Skeletal muscle tissue (tissue), 3 donors: ENCODE measurements at regions not wholly inside any gene's neighbourhood (a gene's known extent, or its start where the extent isn't known, plus 50 kb on each side); places are given as distances from the start of the nearest gene placed in this dataset.
A peak's percentile ranks its signal among the peaks of the same experiment; 100 is the strongest.

ENCODE experiments used
- H3K27ac ChIP-seq: one replicate; pipeline ENCODE4 v1.7.0; 2013; ENCODE audit warnings: mild to moderate bottlenecking, low read depth, low read length, inconsistent platforms
- H3K27me3 ChIP-seq, 3 donors: one replicate each; pipeline ENCODE4 v1.7.0; 2013; ENCODE audit warnings: low read length in 3 of 3; ENCODE audit not compliant: control insufficient read depth in 3 of 3, insufficient read depth in 3 of 3
- H3K36me3 ChIP-seq, 3 donors: one replicate each; pipeline ENCODE4 v1.7.0; 2013; ENCODE audit warnings: low read length in 3 of 3; ENCODE audit not compliant: control insufficient read depth in 3 of 3, insufficient read depth in 3 of 3
- H3K4me1 ChIP-seq, 3 donors: one replicate each; pipeline ENCODE4 v1.7.0; 2013; ENCODE audit warnings: low read length in 3 of 3, mild to moderate bottlenecking in 3 of 3; ENCODE audit not compliant: control insufficient read depth in 3 of 3, insufficient read depth in 3 of 3
- H3K4me3 ChIP-seq, 3 donors: one replicate each; pipeline ENCODE4 v1.7.0; 2013; ENCODE audit warnings: low read length in 3 of 3
- H3K9ac ChIP-seq, 3 donors: one replicate each; pipeline ENCODE4 v1.7.0; 2013; ENCODE audit warnings: low read length in 3 of 3, mild to moderate bottlenecking in 3 of 3, moderate library complexity in 2 of 3, low read depth in 1 of 3
- H3K9me3 ChIP-seq, 3 donors: one replicate each; pipeline ENCODE4 v1.7.0; 2013; ENCODE audit warnings: low read length in 3 of 3; ENCODE audit not compliant: control insufficient read depth in 3 of 3
- donor health status: Osteomylitis.

DNA sequence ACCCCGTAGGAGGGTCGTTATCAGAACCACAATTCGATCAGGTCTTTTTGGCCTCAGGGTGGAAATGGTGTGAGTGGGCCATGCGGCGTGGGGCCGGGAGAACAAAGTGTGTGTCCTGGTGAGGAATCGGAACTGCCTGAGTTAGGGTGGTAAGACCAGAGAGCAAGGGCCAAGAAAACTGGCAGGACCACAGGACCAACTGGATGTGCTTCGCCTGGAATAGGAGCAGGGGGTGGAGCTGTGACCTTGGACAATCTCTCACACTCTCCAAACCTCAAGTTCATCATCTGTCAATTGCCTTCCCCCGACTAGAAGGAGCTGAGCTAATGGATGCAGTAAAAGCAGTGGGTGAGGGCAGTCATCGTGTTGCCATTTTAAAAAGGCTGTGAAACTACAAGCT, 59.5 kb downstream of the NAV1 start:
- H3K4me3 ChIP-seq: no peak overlapping the region
- peaks cover 9 to 20% (median 15%) of the 10 kb centered on the region in 3 donors for H3K4me1 ChIP-seq
- no peak overlapping the region for H3K9ac ChIP-seq
- H3K36me3 ChIP-seq: no peaks in the 10 kb centered on the region
- H3K27ac ChIP-seq: no peak overlapping the region
- H3K9me3 ChIP-seq: no peaks in the 10 kb centered on the region
- H3K27me3 ChIP-seq: peaks cover 0 to 3% (median 2%) of the 10 kb centered on the region in 3 donors

DNA sequence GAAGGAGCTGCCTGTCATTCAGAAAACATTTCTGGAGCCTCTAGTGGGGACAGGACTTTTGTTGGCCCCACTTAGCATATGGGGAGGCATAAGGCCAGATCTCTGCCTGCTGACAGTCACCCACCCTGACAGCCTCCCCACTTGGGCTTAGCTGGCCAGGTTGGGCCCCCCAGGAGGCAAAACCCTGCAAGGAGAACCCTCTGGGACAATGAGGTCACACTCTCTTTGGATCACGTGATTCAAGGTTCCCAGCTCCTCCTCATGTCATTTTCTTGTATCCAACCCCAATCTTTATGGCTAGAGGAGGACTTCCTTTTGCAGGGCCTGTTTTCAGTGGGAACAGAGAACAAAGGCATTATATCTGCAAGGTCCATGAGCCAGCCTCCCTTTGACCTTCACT, 60.0 kb downstream of the NAV1 start:
- Histone ChIP-seq H3K9me3 (no peaks in the 10 kb centered on the region), H3K4me3 (no peak overlapping the region), H3K27me3 (peaks cover 0 to 3% (median 2%) of the 10 kb centered on the region in 3 donors), H3K36me3 (no peaks in the 10 kb centered on the region), H3K4me1 (peaks cover 8 to 15% (median 12%) of the 10 kb centered on the region in 3 donors), H3K9ac (no peak overlapping the region), H3K27ac (no peak overlapping the region)

DNA sequence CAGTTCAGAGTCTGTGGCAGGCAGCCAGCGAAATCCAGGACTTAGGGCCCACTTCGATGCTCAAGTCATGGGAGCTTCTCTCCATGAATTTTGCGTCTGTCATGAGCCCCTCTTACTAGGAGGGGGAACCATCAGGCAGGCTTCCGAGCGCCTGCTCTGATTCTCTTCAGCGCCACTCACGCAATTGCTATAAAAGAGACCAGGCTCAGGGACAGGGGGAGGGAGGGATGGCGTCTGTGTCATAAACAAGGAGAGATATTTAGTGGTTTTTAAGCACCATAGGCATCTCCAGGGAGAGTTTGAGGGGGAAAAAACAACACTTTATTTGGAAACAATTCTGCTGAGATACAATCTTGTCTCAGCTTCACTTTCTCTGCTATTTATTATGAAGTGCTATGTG, 60.6 kb downstream of the NAV1 start:
- Histone ChIP-seq H3K9me3 (no peaks in the 10 kb centered on the region), H3K9ac (no peak overlapping the region), H3K27ac (no peak overlapping the region), H3K27me3 (peaks cover 0 to 3% (median 2%) of the 10 kb centered on the region in 3 donors), H3K36me3 (no peaks in the 10 kb centered on the region), H3K4me1 (peaks cover 4 to 15% (median 11%) of the 10 kb centered on the region in 3 donors), H3K4me3 (no peak overlapping the region)

DNA sequence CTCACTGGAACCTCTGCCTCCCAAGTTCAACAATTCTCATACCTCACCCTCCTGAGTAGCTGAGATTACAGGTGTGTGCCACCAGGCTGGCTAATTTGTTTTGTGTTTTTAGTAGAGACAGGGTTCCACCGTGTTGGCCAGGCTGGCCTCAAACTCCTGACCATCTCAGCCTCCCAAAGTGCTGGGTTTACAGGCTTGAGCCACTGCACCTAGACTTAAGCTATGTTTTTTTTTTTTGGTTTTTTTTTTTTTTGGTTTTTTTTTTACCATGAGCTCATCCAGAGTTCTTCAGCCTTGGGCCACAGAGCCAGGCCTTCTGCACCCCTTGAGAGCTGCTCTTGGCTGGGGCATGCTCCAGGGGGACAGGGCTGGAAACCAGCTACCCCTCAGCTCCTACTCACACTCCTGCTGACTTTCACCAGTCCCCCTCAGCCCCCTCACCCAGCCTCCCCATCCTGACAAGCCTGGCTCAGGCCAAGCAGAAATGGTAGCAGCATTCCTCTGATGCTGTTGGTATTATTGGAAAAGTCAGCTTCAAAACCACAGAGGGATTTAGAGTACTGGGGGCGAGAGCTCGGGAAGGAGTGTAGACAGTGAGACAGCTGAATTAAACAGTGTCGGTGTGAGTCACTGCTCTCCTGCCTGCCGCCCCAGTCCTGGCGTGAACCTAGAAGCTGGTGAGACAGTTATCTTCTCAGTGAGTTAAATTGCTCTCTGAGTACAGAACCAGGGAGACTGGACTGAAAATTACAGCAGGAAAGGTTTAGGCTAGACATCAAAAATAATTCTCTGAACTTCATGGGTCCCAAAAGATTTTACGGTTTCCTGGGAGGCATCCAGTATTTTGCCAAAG, 63.7 kb downstream of the NAV1 start:
- no peak overlapping the region for H3K4me3 ChIP-seq
- peaks cover 0 to 1% (median 0%) of the 10 kb centered on the region in 3 donors for H3K27me3 ChIP-seq
- no peak overlapping the region for H3K27ac ChIP-seq
- no peaks in the 10 kb centered on the region for H3K9me3 ChIP-seq
- H3K9ac ChIP-seq: no peak overlapping the region
- no peaks in the 10 kb centered on the region for H3K36me3 ChIP-seq
- H3K4me1 ChIP-seq: peaks cover 4 to 15% (median 9%) of the 10 kb centered on the region in 3 donors

DNA sequence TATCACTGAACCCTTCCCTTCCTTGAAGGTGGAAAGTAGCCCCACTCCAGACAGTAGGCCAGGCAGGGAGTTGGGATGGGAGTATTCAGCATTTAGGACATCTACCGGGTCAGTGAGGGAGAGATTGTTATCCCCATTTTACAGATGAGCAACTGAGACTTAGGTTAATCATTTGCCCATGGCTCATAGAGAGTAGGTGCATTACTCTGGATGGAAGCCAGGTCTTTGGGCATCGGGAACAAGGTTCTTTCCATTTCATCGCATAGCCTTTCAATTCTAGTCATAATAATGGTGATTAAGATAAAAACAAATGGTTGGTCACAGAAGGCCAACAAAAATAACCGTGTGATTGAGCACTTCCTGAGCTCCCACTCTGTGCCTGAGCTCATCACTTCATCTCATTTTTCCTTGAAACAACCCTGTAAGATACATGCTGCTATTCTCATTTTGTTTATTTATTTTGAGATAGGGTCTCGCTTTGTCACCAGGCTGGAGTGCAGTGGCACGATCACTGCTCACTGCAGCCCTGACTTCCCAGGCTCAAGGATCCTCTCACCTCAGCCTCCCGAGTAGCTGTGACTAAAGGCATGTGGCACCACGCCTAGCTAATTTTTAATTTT, 64.8 kb downstream of the NAV1 start:
- no peak overlapping the region for H3K27ac ChIP-seq
- no peaks in the 10 kb centered on the region for H3K27me3 ChIP-seq
- no peak overlapping the region for H3K4me3 ChIP-seq
- H3K4me1 ChIP-seq: peaks cover 6 to 16% (median 10%) of the 10 kb centered on the region in 3 donors
- no peaks in the 10 kb centered on the region for H3K9me3 ChIP-seq
- no peaks in the 10 kb centered on the region for H3K36me3 ChIP-seq
- no peak overlapping the region for H3K9ac ChIP-seq

DNA sequence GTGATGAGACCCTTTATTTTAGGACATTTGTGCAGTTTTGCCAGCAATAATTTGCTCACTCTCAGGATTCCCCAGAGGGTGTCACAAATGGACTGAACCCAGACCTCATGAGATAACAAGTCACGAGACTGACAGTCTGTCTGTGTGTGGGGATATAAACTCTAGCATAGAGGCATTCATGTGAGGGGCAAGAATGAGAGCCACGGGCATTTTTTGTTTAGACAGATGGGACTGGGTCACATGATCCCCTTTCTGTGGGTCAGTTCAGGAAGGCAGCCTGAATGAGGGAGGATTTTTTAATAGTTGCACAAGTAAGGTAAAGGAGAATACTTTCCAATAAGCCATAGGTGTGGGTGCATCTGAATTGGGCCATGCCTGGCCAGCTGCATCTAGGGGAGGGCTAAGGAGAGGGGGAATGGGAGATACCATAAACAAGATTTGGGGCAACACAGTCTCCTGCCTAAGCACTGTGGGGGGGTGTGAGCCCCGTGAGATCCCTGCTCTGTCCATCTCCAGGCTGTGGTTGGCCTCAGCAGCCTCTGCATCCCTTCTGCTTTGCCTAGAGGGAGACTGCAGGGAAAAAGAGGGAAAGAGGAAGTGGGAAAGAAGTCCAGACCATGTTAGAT, 66.6 kb downstream of the NAV1 start:
- Histone ChIP-seq H3K4me1 (peaks cover 24 to 29% (median 28%) of the 10 kb centered on the region in 3 donors), H3K9ac (no peak overlapping the region)

DNA sequence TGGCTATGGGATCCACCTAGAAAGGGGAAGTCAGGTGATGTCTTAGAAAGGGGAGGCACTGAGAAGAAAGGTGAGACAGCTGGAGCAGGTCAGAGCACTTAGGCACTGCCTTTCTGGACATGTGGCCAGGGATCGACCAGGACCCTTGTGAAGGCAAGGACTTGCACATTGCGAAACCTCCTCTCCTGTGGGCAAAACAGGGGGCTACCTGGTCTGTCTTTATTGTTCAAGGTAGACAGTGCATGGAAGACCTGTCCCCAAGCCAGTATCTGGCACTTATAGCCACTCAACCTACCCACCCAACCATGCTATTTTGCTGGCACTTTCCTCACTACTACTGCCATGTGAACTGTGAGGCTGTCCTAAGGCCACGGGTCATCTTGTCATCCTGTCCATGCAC, 67.2 kb downstream of the NAV1 start:
- no peak overlapping the region for H3K9ac ChIP-seq
- H3K9me3 ChIP-seq: no peaks in the 10 kb centered on the region
- peaks cover 27 to 34% (median 29%) of the 10 kb centered on the region in 3 donors for H3K4me1 ChIP-seq
- H3K4me3 ChIP-seq: no peak overlapping the region
- H3K27ac ChIP-seq: no peak overlapping the region
- no peaks in the 10 kb centered on the region for H3K36me3 ChIP-seq
- H3K27me3 ChIP-seq: no peaks in the 10 kb centered on the region

More for the DNA sequence above, 66.6 kb downstream of the NAV1 start:
- Histone ChIP-seq H3K4me3 (no peak overlapping the region), H3K36me3 (no peaks in the 10 kb centered on the region), H3K9me3 (no peaks in the 10 kb centered on the region), H3K27me3 (no peaks in the 10 kb centered on the region), H3K27ac (no peak overlapping the region)

DNA sequence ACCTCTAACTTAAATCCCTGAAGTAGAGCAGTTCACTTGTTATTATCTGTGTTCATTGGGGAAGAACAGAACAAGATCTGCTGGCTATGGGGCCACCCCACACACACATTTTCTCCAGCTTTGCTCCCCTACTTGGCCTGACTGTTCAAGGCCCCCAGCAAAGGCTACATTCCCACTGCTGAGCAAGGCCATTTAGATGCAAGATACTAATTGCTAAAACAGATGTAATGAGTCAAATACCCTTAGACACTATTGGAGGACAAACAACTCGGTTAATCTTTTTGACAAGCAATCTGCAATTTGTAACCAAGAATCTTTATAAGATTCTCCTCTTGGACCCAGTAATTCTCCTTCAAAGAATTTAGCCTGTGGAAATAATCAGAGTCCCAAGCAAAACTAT, 67.7 kb downstream of the NAV1 start:
- no peak overlapping the region for H3K27ac ChIP-seq
- H3K4me3 ChIP-seq: no peak overlapping the region
- no peak overlapping the region for H3K9ac ChIP-seq
- no peaks in the 10 kb centered on the region for H3K27me3 ChIP-seq
- H3K36me3 ChIP-seq: no peaks in the 10 kb centered on the region
- peaks cover 29 to 36% (median 30%) of the 10 kb centered on the region in 3 donors for H3K4me1 ChIP-seq
- no peaks in the 10 kb centered on the region for H3K9me3 ChIP-seq

DNA sequence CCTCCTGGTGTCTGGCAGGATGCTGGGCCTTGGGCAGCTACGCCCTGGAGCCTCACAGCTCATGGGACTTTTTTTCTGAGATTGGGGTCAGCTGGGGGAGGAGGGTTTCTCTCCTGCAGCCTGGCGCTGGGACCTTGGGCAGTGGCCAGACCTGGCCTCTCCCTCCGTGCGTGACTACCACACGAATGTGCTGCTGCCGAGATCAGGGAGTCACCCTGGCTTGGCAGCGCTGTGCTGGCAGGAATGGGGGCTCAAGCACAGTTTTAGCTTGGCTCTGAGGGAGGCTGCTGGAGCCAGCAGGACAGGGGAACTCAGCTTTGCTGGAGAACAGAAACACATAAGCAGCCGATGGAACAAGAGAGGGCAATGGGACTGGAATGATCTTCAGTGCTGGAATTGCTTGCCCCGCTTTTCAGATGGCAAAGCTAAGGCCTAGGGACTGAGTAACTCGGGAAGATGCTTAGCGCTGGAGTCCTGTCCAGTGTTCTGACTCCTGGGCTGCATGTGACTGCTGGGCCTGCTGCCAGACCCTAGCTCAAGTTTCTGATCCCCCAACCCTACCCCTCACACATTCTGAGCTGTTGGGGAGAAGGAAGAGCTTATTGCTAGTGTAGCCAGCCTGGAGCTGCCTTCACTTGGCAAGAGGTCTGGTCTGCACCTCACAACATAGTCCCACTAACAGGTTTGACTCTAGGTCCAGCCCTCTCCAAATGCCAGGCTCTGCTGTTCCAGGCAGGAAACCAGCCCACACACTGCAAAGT, 69.9 kb downstream of the NAV1 start:
- no peaks in the 10 kb centered on the region for H3K27me3 ChIP-seq
- H3K4me3 ChIP-seq: no peak overlapping the region
- no peaks in the 10 kb centered on the region for H3K36me3 ChIP-seq
- peaks cover 23 to 32% (median 30%) of the 10 kb centered on the region in 3 donors for H3K4me1 ChIP-seq
- no peak overlapping the region for H3K27ac ChIP-seq
- no peaks in the 10 kb centered on the region for H3K9me3 ChIP-seq
- peak overlapping the region in 2 of 3 donors; percentile 12 to 45 for H3K9ac ChIP-seq
